Neural cell (in vitro differentiated cells): ENCODE measurements at regions not wholly inside any gene's neighbourhood (a gene's known extent, or its start where the extent isn't known, plus 50 kb on each side); places are given as distances from the start of the nearest gene placed in this dataset.

ENCODE experiments used
- CTCF ChIP-seq: fragments of 450-650 bp; IDR thresholded peaks from 2 replicates; pipeline ENCODE4 v1.5.1; 2014; ENCODE audit warnings: antibody characterized with exemption, mild to moderate bottlenecking, moderate library complexity; ENCODE audit not compliant: poor library complexity, severe bottlenecking
- EP300 ChIP-seq: fragments of 450-650 bp; conservative IDR thresholded peaks from 2 replicates; pipeline ENCODE4 v1.6.1; 2014; ENCODE audit warnings: antibody characterized with exemption, mild to moderate bottlenecking, moderate library complexity; ENCODE audit not compliant: poor library complexity, severe bottlenecking
- EZH2 ChIP-seq: fragments of 200-600, 300-800 bp; shearing (Covaris generic), sonication (generic); IDR thresholded peaks from 2 replicates; pipeline ENCODE4 v1.6.1; 2014; ENCODE audit warnings: antibody characterized with exemption, low read length, borderline replicate concordance, mild to moderate bottlenecking; ENCODE audit not compliant: insufficient read depth, poor library complexity, severe bottlenecking
- POLR2AphosphoS5 ChIP-seq: IDR thresholded peaks from 2 replicates; pipeline ENCODE4 v1.6.1; 2012
- RAD21 ChIP-seq: fragments of 450-650 bp; conservative IDR thresholded peaks from 2 replicates; pipeline ENCODE4 v1.6.1; 2014; ENCODE audit warnings: antibody characterized with exemption, mild to moderate bottlenecking, moderate library complexity
- REST ChIP-seq: IDR thresholded peaks from 2 replicates; pipeline ENCODE4 v1.6.1; 2012; ENCODE audit warnings: borderline replicate concordance
- SMC3 ChIP-seq: fragments of 450-650 bp; conservative IDR thresholded peaks from 2 replicates; pipeline ENCODE4 v1.6.1; 2014; ENCODE audit warnings: antibody characterized with exemption, mild to moderate bottlenecking, moderate library complexity; ENCODE audit not compliant: poor library complexity

GRCh38 chr3:187811585-187812250, 66.5 kb upstream of the BCL6 start:
- no peak for TF ChIP-seq EZH2
- no peak for TF ChIP-seq CTCF
- TF ChIP-seq POLR2AphosphoS5, result no peak
- TF ChIP-seq EP300, result no peak
- no peak for TF ChIP-seq REST
- no peak for TF ChIP-seq SMC3
- TF ChIP-seq RAD21, result no peak
